IPS DF 6.9 (cell line): ENCODE measurements at regions not wholly inside any gene's neighbourhood (a gene's known extent, or its start where the extent isn't known, plus 50 kb on each side); places are given as distances from the start of the nearest gene placed in this dataset.

ENCODE experiments used
- DNase-seq: peaks from one replicate; pipeline ENCODE4 v3.0.0-alpha.2; 2013; ENCODE audit warnings: low read depth, low spot score
- H3K27ac ChIP-seq: one replicate; pipeline ENCODE4 v1.5.1; 2013; ENCODE audit warnings: low read length, control low read depth
- H3K27me3 ChIP-seq: 2 replicates; pipeline ENCODE4 v1.6.1; 2013; ENCODE audit warnings: mild to moderate bottlenecking, low read length; ENCODE audit not compliant: control insufficient read depth, insufficient read depth
- H3K36me3 ChIP-seq: 2 replicates; pipeline ENCODE4 v1.6.1; 2013; ENCODE audit warnings: low read length; ENCODE audit not compliant: control insufficient read depth, insufficient read depth
- H3K4me1 ChIP-seq: 2 replicates; pipeline ENCODE4 v1.6.1; 2013; ENCODE audit warnings: low read length; ENCODE audit not compliant: control insufficient read depth, insufficient read depth
- H3K4me3 ChIP-seq: 2 replicates; pipeline ENCODE4 v1.5.1; 2013; ENCODE audit warnings: mild to moderate bottlenecking, low read length
- H3K9me3 ChIP-seq: 2 replicates; pipeline ENCODE4 v1.6.1; 2013; ENCODE audit warnings: low read length, inconsistent platforms; ENCODE audit not compliant: control insufficient read depth, insufficient read depth
- WGBS: extraction: QIAGEN DNeasy Blood & Tissue Kit; methylation state at CpG from one replicate; pipeline ENCODE4 v1.1.7; 2013; ENCODE audit warnings: mixed read lengths, missing lambda C conversion rate; ENCODE audit not compliant: insufficient read length, insufficient coverage; 5-methylcytosine and 5-hydroxymethylcytosine counted together

DNA sequence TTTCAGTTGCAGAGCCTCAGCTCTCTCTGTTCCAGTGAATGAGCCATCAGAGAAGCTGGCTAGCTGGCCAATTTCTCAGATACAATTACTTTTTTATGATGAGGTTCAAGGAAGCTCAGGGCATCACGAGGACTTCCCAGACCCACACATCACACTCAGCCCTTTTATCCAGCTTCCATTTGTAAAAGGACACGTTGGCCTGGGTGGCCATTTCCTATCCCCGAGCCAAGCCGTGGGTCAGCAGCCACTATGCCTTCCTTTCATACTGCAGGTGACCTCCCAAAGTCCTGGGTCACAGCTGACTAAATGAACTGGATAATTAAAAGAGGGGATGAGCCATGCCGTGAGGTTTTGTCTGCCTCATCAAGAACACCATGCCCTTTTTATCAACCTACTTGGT, 236.9 kb upstream of the PPARGC1A start:
- WGBS, result no CpG with 5 or more reads among the region's 5 CpGs
- Histone ChIP-seq H3K4me1 (no peaks in the 10 kb centered on the region), H3K4me3 (no peak overlapping the region), H3K9me3 (no peaks in the 10 kb centered on the region), H3K27ac (no peak overlapping the region), H3K36me3 (no peaks in the 10 kb centered on the region), H3K27me3 (no peaks in the 10 kb centered on the region; the same call in 1 of the 2 replicates)
- DNase-seq, result no peak

DNA sequence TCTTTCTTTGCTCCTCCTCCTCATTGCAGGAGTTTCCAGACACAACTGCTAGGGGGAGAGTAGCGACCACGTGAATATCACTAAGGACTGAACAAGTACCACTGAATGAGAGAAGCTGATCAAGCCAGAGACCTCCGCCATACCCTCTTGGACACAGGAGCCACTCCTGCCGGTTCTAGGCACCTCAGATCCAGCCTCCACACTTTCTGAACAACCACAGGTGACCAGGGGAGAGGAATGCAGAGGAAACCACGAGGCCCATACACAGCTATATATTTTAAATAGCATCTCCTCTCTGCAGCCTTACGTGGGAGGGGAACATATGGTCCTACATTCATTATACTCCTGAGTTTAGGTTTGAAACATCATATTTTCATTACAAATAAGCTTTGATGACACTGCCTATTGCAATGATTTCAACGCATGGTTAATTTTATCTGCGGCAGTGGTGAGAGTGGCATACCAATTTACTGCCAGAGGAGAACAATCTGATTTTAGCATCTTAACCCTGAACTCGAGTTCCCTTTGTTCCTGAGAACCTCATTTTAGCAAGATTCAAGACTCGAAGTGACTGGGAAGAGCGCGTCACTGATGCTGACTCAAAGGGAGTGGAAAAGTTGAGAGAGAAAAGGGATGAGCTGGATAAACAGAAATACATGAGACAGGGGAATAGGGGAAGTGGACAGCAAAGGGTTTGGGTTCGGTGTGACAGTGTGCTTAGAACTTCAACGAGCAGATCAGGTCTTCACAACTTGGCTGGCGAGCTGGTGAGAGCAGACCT, 231.7 kb upstream of the PPARGC1A start:
- H3K36me3 ChIP-seq, result no peaks in the 10 kb centered on the region

DNA sequence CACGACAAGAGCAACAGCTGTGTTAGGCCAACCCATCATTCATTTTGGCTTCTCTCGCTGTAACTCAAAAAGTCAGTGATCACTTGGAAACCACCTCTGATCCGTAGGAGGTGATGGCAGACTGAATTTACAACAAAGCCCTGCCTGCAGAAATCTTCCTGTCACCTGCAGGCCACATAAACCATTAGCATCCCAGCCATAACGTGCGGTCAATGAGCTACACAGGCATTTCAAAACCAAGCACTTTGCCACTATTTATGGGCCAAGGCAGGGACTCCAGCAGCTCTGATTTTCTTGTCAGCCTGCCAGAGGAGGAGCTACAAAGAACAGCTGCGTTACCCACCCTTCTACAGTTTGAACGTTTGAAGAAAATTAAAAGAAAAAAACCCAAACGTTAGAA, 228.1 kb upstream of the PPARGC1A start:
- Histone ChIP-seq H3K36me3 (no peaks in the 10 kb centered on the region), H3K4me1 (no peaks in the 10 kb centered on the region), H3K4me3 (no peak overlapping the region), H3K27ac (no peak overlapping the region), H3K9me3 (no peaks in the 10 kb centered on the region), H3K27me3 (no peaks in the 10 kb centered on the region)
- no CpG with 5 or more reads among the region's 8 CpGs for WGBS
- no peak for DNase-seq

More for the DNA sequence above, 231.7 kb upstream of the PPARGC1A start:
- Histone ChIP-seq H3K4me1 (no peaks in the 10 kb centered on the region), H3K9me3 (no peaks in the 10 kb centered on the region), H3K4me3 (no peak overlapping the region), H3K27me3 (no peaks in the 10 kb centered on the region; the same call in 1 of the 2 replicates), H3K27ac (no peak overlapping the region)
- WGBS, result no CpG with 5 or more reads among the region's 15 CpGs
- DNase-seq, result no peak

DNA sequence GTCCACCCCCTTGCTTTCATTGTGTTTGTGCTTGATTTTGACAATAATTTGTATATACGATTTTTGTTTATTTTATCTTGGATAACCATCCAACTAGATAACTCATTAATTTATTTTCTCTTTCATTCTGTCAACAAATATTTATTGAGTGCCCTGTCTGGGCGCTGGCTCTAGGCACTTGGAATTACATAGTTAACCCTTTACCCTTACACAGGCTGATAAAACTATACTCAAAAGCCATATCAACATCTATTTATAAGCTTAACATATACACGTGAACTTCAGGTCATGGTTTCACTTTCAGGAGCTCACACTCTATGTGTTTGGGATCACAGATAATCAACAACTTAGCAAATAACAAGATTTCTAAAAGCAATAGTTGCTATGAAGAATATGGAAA, 226.3 kb upstream of the PPARGC1A start:
- H3K36me3 ChIP-seq, result no peaks in the 10 kb centered on the region
- no peaks in the 10 kb centered on the region for H3K27me3 ChIP-seq
- H3K27ac ChIP-seq, result no peak overlapping the region
- no peak for DNase-seq
- H3K4me3 ChIP-seq, result no peak overlapping the region
- WGBS, result no CpG with 5 or more reads among the region's 3 CpGs
- H3K9me3 ChIP-seq, result no peaks in the 10 kb centered on the region
- no peaks in the 10 kb centered on the region for H3K4me1 ChIP-seq

DNA sequence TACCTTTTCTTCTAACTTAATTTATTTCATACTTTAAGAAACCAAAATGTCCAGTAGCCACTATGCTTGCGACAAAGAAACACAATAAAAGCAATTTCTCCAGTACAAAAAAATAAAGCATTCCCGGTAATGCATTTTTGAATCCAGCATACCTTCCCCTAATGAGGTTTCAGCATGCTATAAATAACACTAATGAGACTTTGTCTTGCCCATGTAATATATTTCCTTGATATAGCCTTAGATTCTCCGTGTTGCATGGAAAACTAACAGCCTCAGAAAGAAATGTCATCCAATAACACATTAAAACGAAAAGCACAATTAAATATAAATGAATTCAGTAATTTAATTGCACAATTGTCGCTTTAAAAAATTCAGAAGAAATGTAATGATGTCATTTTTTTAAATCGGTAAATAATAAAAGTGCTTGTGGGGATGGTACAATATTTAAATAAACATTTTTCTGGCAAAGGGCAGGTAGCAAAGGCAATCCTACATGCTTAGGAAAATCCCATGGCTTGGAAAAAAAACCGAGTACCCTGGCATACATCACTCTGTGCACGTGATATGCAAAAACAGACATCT, 225.2 kb upstream of the PPARGC1A start:
- Histone ChIP-seq H3K4me1 (no peaks in the 10 kb centered on the region), H3K9me3 (no peaks in the 10 kb centered on the region), H3K36me3 (no peaks in the 10 kb centered on the region), H3K27me3 (no peaks in the 10 kb centered on the region), H3K4me3 (no peak overlapping the region), H3K27ac (no peak overlapping the region)
- no peak for DNase-seq
- 100% methylated on average over 1 of the region's 8 CpGs for WGBS

DNA sequence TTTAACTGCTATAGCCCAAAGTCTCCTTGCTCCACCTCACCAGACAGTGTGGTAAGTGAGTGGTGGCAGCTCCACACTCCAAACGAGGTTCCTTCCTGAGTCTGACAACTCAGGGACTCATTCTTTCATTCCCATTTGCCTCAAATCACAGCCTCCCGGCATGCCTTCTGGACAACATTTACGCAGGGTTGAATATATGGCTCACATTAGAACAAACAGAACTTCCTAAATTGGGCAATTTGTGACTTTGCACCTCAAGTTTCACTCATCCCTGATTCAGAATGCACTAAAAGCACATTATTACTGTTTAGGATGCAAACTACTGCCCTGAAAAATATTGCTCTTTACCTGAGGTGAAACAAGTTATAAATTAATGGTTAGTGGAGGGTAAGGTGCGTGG, 224.6 kb upstream of the PPARGC1A start:
- Histone ChIP-seq H3K9me3 (no peaks in the 10 kb centered on the region), H3K36me3 (no peaks in the 10 kb centered on the region), H3K4me3 (no peak overlapping the region), H3K27ac (no peak overlapping the region), H3K4me1 (no peaks in the 10 kb centered on the region), H3K27me3 (no peaks in the 10 kb centered on the region)
- no CpG with 5 or more reads among the region's 4 CpGs for WGBS
- no peak for DNase-seq

DNA sequence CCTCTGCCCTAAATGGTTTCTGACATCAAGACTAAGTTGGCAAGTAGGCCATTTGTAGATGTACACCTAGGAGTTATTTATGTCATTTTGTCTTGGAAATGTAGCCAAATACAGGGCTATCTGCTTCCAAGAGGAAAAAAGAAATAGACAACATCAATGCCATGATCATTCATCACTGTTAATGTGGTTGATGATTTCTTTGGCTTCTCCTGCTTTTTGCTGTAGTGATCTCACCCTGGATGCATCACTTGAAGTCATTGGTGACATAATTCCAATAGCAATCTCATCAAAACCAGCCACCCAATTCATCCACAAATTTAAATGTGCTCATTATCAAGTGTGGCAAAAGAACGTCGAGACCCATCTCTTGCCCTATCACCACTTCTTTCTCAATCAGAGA, 222.6 kb upstream of the PPARGC1A start:
- no peaks in the 10 kb centered on the region for H3K9me3 ChIP-seq
- H3K4me1 ChIP-seq, result no peaks in the 10 kb centered on the region
- no peaks in the 10 kb centered on the region for H3K36me3 ChIP-seq
- no CpG with 5 or more reads among the region's 2 CpGs for WGBS
- H3K27me3 ChIP-seq, result no peaks in the 10 kb centered on the region
- H3K27ac ChIP-seq, result no peak overlapping the region
- DNase-seq, result no peak
- no peak overlapping the region for H3K4me3 ChIP-seq

DNA sequence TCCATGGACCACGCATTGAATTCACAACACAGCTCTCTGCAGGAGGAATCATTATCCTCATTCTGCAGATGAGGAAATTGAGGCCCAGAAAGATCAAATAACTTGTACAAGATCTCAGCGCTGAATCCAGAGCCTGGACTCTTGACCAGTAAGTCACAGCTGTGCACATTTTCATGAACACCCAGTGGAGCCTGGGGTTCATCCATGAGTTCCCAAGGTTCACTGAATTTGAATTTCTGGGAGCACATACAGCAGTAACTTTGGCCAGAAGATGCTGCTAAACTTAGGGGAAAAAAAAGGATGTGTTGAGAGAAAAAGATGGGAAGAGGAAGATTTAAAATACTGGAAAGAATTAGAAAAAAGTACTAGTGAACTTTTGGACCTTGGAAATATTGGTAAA, 218.7 kb upstream of the PPARGC1A start:
- Histone ChIP-seq H3K4me3 (no peak overlapping the region), H3K36me3 (no peaks in the 10 kb centered on the region), H3K27ac (no peak overlapping the region), H3K9me3 (no peaks in the 10 kb centered on the region), H3K27me3 (no peaks in the 10 kb centered on the region), H3K4me1 (no peaks in the 10 kb centered on the region)
- DNase-seq, result no peak
- no CpG with 5 or more reads among the region's 2 CpGs for WGBS

DNA sequence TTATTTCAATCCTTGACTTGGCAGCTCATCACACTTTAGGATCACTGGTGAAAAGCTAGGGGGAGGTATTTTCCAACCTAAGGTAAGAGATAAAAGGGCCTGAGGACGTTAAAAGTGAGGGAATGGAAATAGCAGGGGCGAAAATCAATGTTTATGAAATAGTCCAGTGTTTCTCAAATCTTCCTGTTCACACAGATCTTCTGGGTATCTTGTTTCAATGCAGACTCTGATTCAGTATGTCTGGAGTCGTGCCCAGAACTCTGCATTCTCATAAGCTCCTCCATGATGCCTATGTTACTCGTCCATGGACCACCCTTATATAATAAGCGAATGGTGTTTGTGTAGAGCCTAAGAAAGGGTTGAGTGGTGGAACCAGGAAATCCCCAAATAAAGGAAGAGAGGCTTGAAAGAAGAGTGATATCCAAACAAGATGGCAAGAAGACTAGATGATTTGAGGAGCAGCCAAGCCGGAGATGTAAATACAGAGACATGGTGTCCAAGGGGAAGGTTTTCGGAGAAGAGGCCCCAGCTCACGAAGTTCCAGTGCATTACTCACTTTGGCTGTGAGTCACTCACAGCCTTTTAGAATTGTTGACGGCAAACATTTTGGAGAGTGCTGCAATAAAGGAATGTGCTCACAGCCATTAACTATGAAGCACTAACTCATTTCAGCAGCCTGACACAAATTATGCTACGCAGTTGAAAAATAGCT, 215.6 kb upstream of the PPARGC1A start:
- no peak for DNase-seq
- WGBS, result no CpG with 5 or more reads among the region's 10 CpGs
- no peaks in the 10 kb centered on the region for H3K4me1 ChIP-seq
- no peaks in the 10 kb centered on the region for H3K27me3 ChIP-seq
- no peaks in the 10 kb centered on the region for H3K36me3 ChIP-seq
- H3K9me3 ChIP-seq, result no peaks in the 10 kb centered on the region
- no peak overlapping the region for H3K4me3 ChIP-seq
- no peak overlapping the region for H3K27ac ChIP-seq

DNA sequence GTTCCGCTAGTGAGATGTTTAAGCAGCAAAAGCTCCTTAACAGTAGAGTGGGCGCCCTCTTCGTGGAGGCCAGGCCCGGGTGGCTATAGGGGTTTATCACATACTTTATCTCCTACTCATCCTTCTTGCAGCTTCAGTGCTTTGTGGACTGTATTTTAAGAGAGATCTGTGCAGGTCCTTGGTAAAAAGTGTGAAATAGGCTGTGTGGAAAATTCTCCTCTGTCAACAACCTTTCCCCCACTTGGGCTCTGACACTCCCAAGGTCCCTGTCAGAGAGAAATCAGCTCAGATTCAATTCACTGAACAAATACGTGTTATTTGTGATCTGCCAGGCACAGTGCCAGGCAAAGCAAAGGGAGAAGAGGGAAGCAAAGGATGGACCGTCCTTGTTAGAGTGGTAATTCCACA, 214.3 kb upstream of the PPARGC1A start:
- H3K4me3 ChIP-seq, result no peak overlapping the region
- WGBS, result no CpG with 5 or more reads among the region's 6 CpGs
- DNase-seq, result no peak

More for the DNA sequence above, 214.3 kb upstream of the PPARGC1A start:
- Histone ChIP-seq H3K4me1 (no peaks in the 10 kb centered on the region), H3K27ac (no peak overlapping the region), H3K9me3 (no peaks in the 10 kb centered on the region), H3K36me3 (no peaks in the 10 kb centered on the region), H3K27me3 (no peaks in the 10 kb centered on the region)
